Stomach (tissue), 4 donors: ENCODE measurements at regions not wholly inside any gene's neighbourhood (a gene's known extent, or its start where the extent isn't known, plus 50 kb on each side); places are given as distances from the start of the nearest gene placed in this dataset.

ENCODE experiments used
- CTCF ChIP-seq, 7 experiments: fragments of 450-650 bp in 4 of 7; fragments of 200-600 bp in 3 of 7; sonication (generic) in 3 of 7; IDR thresholded peaks; one replicate each; pipeline ENCODE4 v1.5.1; 2016 to 2019; ENCODE audit warnings: antibody characterized with exemption in 7 of 7, control low read depth in 2 of 7, mild to moderate bottlenecking in 1 of 7
- EP300 ChIP-seq: sonication (generic); formaldehyde crosslinking; IDR thresholded peaks from one replicate; pipeline ENCODE4 v1.6.1; 2017; ENCODE audit warnings: antibody characterized with exemption

- TF ChIP-seq EP300 (no peak), CTCF (IDR thresholded peaks at IDR 0.05) (no peak)
These were observed 106.2 kb downstream of the INHBB start for GRCh38 chr2:120452131-120452530.
